Nephron (organoid): ENCODE measurements at regions not wholly inside any gene's neighbourhood (a gene's known extent, or its start where the extent isn't known, plus 50 kb on each side); places are given as distances from the start of the nearest gene placed in this dataset.
A peak's percentile ranks its signal among the peaks of the same experiment; 100 is the strongest.
"Not testable (repeated sequence)": the region's sequence is repeated elsewhere in the genome, so short reads cannot be mapped to it uniquely, and the experiment has no call there.

Source experiments
- H3K27ac Mint-ChIP-seq, 3 experiments: 2 replicates each; pipeline ENCODE4 v1.8.0; 2020; ENCODE audit warnings: mixed read lengths in 3 of 3, mild to moderate bottlenecking in 2 of 3, moderate library complexity in 1 of 3
- H3K27me3 Mint-ChIP-seq: 2 replicates; pipeline ENCODE4 v1.8.0; 2021; ENCODE audit warnings: low read depth, mild to moderate bottlenecking, moderate library complexity, mixed read lengths
- H3K36me3 Mint-ChIP-seq: 2 replicates; pipeline ENCODE4 v1.8.0; 2020; ENCODE audit warnings: low read depth, mixed read lengths
- H3K4me1 Mint-ChIP-seq: 2 replicates; pipeline ENCODE4 v1.8.0; 2020; ENCODE audit warnings: mixed read lengths
- H3K4me3 Mint-ChIP-seq, 3 experiments: 2 replicates each; pipeline ENCODE4 v1.8.0; 2020; ENCODE audit warnings: mild to moderate bottlenecking in 3 of 3, mixed read lengths in 3 of 3, moderate library complexity in 2 of 3
- H3K9me3 Mint-ChIP-seq: 2 replicates; pipeline ENCODE4 v1.8.0; 2020; ENCODE audit warnings: mixed read lengths
- TF ChIP-seq, protein P1 (sequence below), 3 experiments: fragments of 200-600 bp; sonication (generic); IDR thresholded peaks; one replicate each; pipeline ENCODE4 v1.5.0; 2021; ENCODE audit warnings: antibody characterized with exemption in 3 of 3; ENCODE audit not compliant: unreplicated experiment in 3 of 3

DNA sequence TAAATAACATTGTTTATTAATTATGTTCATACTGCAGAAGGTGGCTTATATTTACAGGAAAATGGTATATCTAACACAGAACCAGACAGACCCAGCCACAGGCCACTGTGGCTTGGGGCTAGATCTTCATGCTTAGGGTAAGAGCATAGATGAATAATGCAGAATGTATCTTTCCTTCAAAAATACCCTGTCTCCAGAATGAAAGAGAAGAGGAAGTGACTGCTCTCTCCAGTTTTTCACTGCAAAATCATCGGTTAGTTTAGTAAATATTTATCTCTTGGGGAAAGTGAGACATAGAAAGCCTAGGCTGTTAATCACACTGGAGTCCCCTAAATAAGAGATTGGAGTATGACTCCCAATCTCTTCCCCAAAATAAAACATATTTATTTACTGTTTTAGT is 453.7 kb downstream of the NAV3 start:
- H3K9me3 Mint-ChIP-seq, result peaks cover 2% of the 10 kb centered on the region
- TF ChIP-seq, protein P1, sequence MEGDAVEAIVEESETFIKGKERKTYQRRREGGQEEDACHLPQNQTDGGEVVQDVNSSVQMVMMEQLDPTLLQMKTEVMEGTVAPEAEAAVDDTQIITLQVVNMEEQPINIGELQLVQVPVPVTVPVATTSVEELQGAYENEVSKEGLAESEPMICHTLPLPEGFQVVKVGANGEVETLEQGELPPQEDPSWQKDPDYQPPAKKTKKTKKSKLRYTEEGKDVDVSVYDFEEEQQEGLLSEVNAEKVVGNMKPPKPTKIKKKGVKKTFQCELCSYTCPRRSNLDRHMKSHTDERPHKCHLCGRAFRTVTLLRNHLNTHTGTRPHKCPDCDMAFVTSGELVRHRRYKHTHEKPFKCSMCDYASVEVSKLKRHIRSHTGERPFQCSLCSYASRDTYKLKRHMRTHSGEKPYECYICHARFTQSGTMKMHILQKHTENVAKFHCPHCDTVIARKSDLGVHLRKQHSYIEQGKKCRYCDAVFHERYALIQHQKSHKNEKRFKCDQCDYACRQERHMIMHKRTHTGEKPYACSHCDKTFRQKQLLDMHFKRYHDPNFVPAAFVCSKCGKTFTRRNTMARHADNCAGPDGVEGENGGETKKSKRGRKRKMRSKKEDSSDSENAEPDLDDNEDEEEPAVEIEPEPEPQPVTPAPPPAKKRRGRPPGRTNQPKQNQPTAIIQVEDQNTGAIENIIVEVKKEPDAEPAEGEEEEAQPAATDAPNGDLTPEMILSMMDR (IDR thresholded peaks at IDR 0.05; ENCODE audit: unreplicated experiment in 3 of 3), result no peak
- no peaks in the 10 kb centered on the region for H3K27me3 Mint-ChIP-seq
- H3K36me3 Mint-ChIP-seq, result no peaks in the 10 kb centered on the region
- no peak overlapping the region for H3K4me3 Mint-ChIP-seq
- H3K4me1 Mint-ChIP-seq, result no peaks in the 10 kb centered on the region
- H3K27ac Mint-ChIP-seq, result no peak overlapping the region

DNA sequence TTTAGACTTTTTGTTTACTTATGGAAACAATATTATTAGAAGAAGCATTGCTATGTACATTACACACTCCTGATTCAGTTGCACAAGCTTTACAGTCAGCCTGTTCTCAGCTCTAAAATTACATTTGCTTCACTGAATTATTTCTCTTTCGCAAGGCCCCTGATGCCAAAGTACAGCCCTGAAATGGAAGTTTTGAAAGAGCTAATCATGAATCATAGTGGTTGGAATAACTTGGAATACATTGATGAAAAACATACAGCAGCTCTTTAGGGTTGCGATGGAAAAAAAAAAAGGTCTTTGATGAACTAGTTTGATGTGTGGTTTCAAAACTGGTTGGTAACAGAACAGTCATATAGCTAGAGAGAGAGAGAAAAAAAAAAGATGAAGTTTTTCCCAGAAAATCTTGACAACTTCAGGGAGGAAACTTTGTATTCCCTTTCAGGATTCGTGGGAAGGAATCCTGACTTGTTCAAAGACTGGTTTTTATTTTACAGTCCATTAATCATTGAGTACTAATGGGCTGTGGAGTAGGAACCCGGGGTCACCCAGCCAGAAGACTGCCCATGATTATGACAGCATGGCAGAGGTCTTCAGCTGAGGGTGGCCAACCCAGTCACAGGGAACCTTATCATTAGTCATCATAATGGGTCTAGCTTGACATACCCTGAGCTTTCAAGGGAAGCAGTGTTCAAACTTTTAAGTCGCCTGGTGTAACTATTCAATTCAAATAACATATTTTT is 460.1 kb downstream of the NAV3 start:
- H3K4me3 Mint-ChIP-seq, result peak overlapping the region in 1 of 3 experiments; percentile 19
- no peaks in the 10 kb centered on the region for H3K27me3 Mint-ChIP-seq
- peaks cover 2% of the 10 kb centered on the region for H3K9me3 Mint-ChIP-seq
- TF ChIP-seq, protein P1 (IDR thresholded peaks at IDR 0.05; ENCODE audit: unreplicated experiment in 3 of 3), result no peak
- H3K36me3 Mint-ChIP-seq, result no peaks in the 10 kb centered on the region
- H3K27ac Mint-ChIP-seq, result peak overlapping the region; percentile 59 to 88 (median 65)
- H3K4me1 Mint-ChIP-seq, result peaks cover 10% of the 10 kb centered on the region

DNA sequence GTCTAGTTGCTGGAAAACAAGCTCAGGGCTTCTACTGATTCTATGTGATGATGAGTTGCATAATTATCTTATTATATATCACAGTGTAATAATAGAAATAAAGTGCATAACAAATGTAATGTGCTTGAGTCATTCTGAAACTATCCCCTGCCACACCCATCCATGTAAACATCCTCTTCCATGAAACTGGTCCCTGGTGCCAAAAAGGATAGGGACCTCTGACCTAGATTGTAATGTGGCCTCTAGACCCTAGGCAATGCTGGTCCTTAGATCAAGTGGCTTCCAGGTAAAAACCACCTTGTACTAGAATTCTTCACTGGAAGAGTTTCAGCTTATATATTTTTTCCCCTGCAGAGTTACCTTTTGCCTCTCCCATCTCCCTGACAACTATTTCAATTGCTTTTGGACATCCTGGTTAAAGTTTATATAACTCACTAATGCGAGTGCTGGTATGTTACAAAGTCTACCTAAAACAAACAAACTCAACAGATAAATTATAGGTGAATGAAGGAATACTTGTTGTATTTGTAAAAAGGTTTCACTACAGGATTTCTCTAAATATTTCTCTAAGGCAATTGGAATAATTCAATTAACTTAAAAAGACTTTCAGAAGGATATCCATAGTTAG is 462.5 kb downstream of the NAV3 start:
- TF ChIP-seq, protein P1 (IDR thresholded peaks at IDR 0.05; ENCODE audit: unreplicated experiment in 3 of 3), result no peak
- H3K9me3 Mint-ChIP-seq, result peaks cover 2% of the 10 kb centered on the region
- H3K27ac Mint-ChIP-seq, result peak overlapping the region in 2 of 3 experiments; percentile 1 to 58
- no peaks in the 10 kb centered on the region for H3K36me3 Mint-ChIP-seq
- H3K27me3 Mint-ChIP-seq, result no peaks in the 10 kb centered on the region
- H3K4me3 Mint-ChIP-seq, result no peak overlapping the region
- peaks cover 10% of the 10 kb centered on the region for H3K4me1 Mint-ChIP-seq

DNA sequence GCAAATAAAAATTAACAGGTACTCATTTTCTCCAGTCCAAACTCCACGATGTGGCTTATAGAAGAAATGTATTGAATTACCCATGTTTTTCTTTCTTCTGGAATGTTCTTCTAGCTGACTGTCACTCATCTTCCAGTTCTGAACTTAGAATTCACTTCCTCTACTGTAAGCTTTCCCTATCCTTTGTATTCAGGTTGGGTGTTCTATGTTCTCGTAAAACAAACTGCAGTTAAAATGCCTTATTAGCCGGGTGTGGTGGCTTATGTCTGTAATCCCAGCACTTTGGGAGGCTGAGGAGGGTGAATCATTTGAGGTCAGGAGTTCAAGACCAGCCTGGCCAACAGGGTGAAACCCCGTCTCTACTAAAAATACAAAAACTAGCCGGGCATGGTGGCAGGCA is 470.6 kb downstream of the NAV3 start:
- H3K27ac Mint-ChIP-seq, H3K36me3 Mint-ChIP-seq, H3K27me3 Mint-ChIP-seq, H3K4me1 Mint-ChIP-seq, H3K4me3 Mint-ChIP-seq: not testable (repeated sequence)
- H3K9me3 Mint-ChIP-seq, result peaks cover 10% of the 10 kb centered on the region

DNA sequence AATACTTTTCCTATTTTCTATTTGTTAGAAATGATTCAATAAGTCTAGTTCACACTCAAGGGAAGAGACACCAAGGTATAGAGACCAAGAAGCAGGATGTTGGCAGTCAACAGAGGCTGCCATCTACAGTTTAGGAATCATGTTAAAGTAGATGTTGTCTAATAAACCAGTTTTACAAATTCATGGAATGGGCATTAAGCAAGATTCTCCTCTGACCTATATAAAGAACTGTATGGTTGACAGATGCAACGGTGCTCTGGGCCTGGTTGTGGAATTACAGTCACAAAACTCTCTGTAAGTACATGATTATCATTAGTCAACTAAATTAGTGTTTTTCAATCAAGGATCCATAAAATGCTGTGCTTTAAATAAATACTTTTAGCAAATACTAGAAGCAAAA is 475.1 kb downstream of the NAV3 start:
- H3K4me3 Mint-ChIP-seq, result no peak overlapping the region
- peaks cover 10% of the 10 kb centered on the region for H3K9me3 Mint-ChIP-seq
- H3K4me1 Mint-ChIP-seq, result no peaks in the 10 kb centered on the region
- TF ChIP-seq, protein P1 (IDR thresholded peaks at IDR 0.05; ENCODE audit: unreplicated experiment in 3 of 3), result no peak
- no peak overlapping the region for H3K27ac Mint-ChIP-seq
- peaks cover 8% of the 10 kb centered on the region for H3K36me3 Mint-ChIP-seq
- H3K27me3 Mint-ChIP-seq, result no peaks in the 10 kb centered on the region

DNA sequence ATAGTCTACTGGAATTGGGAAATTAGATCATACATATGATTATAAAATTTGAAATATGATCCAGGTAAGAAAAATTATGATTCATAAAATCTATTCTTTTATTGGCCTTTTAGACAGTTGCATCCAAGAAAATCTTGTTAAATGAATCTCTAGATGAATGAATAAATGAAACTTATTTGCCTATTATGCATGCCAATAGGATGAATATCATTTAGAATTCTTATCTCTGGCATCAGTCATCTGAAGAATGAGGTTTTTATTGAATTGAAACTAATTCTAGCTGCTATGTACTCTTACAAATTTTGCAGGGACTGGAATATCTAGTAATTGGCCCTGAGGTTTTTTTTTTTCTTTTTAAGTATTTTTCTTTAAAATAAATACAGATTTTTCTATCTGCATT is 475.5 kb downstream of the NAV3 start:
- Mint-ChIP-seq H3K36me3 (peaks cover 8% of the 10 kb centered on the region), H3K9me3 (peaks cover 10% of the 10 kb centered on the region), H3K4me3 (no peak overlapping the region), H3K27me3 (no peaks in the 10 kb centered on the region), H3K4me1 (no peaks in the 10 kb centered on the region), H3K27ac (no peak overlapping the region)
- TF ChIP-seq, protein P1 (IDR thresholded peaks at IDR 0.05; ENCODE audit: unreplicated experiment in 3 of 3), result no peak
